NCI-H2029 (cell line): ENCODE measurements at regions not wholly inside any gene's neighbourhood (a gene's known extent, or its start where the extent isn't known, plus 50 kb on each side); places are given as distances from the start of the nearest gene placed in this dataset.
"Not testable (repeated sequence)": the region's sequence is repeated elsewhere in the genome, so short reads cannot be mapped to it uniquely, and the experiment has no call there.

ENCODE experiments used
- DNase-seq: peaks from one replicate; lab custom pipeline; 2025; lab: John Stamatoyannopoulos, UW

DNA sequence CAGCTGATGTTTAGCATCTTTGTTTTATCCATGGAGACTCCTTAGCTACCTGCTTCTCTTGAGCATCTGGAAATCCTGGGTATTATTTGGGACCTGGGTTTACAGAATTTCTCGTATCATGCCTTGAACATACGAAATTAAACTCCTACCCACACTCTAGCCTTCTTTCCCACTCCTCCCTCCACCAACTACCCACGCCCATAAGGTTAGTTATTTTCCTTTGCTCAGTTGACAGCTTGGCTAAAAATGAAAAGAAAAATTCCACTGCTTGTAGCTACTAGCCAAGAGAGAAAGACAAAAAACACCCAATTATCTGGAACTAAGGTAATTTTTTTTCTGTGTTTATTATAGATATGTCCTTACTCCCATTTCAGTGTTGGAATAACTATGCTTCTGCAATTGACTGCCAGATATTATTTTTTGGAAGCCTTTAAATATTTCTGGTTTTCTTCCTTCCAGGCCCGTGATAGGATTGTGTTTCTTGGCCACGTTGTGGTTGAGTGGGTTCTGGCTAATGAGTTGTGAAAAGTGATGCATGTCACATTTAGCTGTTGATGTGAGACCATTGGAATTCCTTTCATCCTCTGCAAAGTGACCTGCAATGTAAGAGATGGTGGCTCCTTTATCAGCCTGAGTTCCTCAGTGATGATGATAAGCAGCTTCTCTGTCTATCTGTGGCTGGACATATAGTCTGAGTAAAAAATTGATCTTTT lies 308.1 kb downstream of the LRRC70 start:
- no peak for DNase-seq

DNA sequence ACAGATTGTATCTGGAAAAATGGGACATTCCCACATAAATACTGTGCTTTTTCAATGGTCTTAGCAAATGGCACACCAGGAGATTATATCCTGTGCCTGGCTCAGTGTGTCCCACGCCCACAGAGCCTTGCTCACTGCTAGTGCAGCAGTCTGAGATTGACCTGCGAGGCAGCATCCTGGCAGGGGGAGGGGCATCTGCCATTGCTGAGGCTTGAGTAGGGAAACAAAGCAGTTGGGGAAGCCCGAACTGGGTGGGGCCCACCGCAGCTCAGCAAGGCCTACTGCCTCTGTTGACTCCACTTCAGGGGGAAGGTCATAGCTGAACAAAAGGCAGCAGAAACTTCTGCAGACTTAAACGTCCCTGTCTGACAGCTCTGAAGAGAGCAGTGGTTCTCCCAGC lies 258.7 kb downstream of the LRRC70 start:
- DNase-seq: not testable (repeated sequence)

DNA sequence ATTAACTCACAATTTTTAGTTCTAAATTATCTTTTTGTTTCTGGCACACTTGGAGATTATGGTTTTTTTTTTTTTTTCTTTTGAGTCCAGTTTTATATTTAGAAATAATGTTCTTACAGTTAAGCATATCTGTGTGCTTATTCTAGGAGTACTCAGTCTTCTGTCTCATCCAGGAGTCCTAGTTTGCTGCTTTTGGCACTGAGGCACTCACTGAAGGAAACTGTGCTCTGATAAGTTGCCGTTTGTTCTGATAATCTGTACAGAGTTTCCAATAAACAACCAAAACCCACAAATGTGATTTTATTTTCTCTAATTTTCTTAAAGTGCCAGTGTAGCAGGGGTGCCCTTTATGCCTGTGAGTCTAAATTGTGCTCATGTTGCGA lies 251.0 kb downstream of the LRRC70 start:
- no peak for DNase-seq

DNA sequence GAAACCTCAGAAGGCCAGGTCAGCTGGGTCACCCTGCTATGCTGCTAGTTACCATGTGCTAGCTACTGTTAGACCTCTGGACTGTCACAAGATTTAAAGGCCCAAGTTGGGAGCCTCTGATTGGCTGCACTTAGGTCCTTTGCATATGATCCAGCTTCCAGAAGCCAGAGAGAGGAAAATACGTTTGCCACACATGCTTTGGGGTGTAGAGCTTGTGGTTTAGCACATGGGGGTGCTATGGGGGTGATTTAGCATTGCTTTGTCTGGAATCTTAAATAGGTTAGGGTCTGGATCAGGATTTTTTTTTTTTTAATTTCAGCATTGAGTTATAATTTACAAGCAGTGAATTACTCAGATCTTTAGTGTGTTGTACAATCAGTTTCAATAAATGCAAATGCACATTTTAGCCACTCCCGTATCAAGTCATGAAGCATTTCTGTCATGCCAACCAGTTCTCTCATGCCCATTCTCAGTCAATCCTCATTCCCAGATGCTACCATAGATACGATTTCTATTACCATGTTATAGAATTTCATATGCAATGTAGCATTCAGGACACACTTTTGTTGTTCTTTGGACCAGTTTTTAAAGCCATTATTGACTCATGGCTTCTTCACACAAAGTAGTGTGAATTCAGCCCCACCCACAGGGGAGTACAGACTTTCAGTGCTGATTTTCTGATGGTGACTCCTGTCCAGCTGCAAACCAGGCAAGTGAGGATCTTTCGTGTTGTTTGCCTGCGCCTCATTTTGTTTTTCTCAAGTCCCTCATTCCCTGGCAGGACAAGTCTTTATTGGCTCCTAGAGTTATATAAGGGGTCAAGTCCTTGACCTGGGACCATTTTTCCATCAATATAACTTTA lies 250.4 kb downstream of the LRRC70 start:
- DNase-seq: no peak

DNA sequence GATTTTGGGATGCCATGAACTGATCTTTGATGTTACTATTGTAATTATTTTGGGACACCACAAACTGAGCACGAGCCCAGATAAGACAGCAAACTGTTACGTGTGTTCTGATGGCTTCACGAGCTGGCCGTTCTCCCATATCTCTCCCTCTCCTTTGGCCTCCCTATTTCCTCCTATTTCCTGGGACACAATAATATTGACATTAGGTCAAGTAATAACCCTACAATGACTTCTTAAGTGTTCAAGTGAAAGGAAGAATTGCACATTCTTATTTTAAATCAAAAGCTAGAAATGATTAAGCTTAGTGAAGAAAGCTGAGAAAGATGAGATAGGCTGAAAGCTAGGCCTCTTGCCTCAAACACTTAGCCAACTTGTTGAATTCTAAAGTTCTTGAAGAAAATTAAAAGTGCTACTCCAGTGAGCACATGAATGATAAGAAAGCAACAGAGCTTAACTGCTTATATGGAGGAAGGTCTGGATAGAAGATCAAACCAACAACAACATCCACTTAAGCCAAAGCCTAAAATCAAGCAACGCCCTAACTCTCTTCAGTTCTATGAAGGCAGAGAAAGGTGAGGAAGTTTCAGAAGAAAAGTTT lies 247.1 kb downstream of the LRRC70 start:
- no peak for DNase-seq

DNA sequence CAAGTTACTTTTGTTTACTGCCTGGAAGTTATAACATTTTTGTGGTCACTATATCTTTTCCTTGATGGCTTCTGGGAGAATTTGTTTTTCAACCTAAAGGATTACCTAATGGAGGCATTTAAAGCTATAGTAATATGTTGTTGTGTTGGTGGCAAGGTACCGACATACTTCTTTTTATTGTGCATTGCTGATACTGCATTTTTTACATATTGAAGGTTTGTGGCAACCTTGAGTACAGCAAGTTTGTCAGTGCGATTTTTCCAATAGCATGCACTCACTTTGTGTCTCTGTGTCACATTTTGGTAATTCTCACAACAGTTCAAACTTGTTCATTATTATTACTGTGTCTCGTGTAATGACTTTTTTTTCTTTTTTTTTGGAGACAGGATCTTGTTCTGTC lies 246.3 kb downstream of the LRRC70 start:
- DNase-seq: no peak

DNA sequence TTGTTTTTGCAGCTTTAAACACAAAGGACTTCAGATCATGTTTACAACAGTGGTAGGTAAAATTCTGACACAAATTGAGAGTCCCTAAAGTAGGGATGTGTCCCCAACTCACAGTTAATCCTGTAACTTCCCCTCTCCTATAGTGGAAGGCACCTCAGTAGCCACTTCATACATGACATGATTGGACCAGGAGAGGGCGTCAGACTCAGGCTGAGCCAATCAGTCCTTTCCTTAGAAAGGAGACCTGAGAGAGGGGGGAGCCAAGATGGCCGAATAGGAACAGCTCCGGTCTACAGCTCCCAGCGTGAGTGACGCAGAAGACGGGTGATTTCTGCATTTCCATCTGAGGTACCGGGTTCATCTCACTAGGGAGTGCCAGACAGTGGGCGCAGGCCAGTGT lies 238.4 kb downstream of the LRRC70 start:
- DNase-seq: not testable (repeated sequence)

DNA sequence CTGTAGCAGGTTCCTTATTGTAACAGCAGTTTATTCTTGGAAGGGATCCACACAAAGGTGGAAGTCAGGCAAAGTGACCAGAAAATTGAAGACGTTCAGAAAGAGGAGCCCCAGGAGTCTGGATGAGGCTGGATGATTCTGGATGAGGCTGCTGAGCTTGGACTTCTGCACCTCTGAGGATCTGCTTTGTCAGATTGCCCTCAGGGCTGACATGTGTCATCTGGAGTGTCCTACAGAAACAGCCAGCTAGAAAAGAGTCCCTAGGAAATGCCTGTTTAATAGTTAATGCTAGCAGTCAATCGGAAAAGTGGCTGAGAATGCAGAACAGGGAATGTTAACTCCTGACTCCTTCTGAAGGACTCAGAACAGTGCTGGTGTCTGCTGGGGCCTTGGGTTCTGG lies 236.4 kb downstream of the LRRC70 start:
- DNase-seq: no peak

DNA sequence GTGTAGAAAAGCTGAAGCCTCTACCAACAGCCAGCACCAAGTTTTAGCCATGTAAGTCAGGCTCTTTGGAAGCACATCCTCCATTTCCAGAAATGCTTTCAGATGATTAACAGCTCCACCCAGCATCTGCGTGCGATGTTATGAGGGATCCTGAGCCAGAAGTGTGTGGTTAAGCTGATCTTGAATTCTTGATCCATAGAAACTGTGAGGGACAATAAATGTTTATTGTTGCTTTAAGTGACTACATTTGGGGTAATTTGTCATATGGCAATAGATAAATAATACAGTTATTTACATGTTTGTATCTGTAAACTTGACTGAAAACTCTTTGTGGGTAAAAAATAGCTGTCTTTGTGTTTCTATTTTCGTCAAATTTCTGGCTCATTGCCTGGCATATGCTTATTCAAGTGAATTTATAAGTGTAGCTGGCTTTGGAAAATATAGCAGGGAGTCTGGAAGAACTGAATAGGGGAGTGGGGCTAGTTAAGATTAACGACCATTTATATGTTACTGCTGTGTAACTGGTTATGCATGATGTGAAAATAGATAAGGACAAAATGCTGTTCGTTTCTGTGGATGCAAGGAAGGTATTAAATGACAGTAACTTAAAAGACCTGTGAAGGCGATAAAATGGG lies 234.1 kb downstream of the LRRC70 start:
- no peak for DNase-seq

DNA sequence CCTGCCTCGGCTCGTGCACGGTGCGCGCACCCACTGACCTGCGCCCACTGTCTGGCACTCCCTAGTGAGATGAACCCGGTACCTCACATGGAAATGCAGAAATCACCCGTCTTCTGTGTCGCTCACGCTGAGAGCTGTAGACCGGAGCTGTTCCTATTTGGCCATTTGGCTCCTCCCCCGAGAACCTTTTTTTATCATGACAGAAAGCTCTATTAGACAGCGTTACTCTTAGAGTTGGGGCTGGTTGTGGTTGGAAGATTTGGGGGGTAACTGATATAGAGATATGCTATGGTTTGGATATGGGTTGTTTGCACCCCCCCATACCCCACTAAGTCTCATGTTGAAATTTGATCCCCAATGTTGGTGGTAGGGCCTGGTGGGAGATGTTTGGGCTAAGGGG lies 226.2 kb downstream of the LRRC70 start:
- DNase-seq: not testable (repeated sequence)

DNA sequence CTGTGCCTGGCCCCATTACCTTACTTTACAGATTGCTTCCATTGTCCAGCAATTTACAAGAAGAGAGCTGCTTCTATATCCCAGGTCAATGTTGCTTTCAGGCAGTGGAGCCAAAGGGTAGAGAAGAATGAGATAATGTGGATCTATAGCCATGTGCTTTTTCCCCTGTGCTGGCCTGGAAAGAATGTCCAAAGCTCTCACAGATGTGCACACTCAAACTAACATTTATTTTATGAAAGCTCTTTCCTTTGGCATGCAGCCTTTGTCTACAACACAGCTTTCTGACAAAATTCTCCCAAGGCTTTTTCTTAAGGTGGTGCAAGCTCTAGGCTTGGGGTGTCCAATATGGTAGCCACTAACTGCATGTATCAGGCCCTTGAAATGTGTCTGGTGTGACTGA lies 217.3 kb downstream of the LRRC70 start:
- DNase-seq: no peak

DNA sequence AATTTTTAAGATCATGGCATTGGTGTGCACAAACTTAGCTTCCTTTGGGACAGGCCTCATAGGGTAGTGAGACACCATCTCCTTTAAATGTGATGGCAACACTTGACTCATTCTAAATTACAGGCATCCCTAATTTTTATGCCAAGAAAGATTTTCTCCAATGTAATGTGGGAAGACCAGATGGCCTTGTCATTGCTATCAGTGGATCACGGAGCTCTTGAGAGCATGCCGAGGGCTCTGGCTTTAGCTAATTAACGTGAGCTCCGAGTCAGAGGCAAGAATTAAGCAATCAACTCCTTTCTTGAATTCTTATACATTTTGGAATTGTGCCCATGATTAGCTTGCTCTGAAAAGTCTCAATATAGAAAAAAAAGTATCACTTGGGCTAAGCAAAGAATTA lies 215.8 kb downstream of the LRRC70 start:
- DNase-seq: no peak

DNA sequence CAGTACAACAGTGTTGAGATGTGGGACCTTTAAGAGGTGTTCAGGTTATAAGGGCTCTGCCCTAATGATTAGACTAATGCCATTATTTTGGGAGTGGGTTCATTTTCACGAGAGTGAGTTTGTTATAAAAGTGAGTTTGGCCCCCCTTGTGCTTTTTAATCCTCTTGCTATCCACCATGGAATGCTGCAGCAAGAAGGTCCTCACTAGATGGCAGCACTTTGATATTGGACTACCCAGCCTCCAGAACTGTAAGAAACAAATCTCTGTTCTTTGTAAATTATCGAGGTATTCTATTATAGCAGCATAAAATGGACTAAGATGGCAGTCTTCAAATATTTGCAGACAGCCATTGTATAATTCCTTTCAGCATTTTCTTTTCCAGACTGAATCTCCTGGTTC lies 212.4 kb downstream of the LRRC70 start:
- no peak for DNase-seq

DNA sequence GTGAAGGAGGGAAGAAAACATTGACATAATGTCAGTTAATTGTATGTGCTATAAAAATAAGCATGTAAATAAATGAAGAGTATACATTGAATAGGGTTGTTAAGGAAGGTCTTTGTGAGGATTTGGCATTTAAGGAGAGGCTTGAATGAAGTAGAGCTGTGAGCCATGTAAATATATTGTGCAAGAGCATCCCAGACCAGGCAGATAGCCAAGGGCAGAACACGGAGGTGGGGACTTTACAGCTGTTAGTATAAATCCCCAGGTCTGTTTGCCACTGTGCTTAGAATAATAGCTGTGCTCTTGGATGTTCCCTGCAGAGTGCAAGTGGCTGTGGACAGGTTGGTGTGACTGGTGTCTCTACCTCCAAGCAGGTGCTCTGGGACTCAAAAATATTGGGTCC lies 211.7 kb downstream of the LRRC70 start:
- peak; percentile 85 for DNase-seq

DNA sequence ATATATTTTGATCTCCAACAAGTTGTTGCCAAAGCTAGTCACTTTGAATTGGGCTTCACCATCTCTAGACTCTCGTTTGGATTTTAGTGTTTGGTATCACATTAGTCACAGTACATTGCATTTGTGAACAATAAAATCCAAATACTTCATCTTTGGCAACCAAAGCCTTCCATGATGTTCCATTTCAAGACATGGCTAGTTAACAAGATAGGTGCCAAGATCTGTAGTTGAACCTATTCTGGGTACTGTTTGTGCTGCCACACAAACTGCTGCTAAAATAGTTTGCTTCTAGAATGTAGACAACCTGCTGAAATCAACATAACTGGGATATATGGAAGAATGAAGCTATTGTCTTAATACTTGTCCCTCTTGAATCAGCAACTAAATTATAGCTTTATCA lies 207.5 kb downstream of the LRRC70 start:
- peak; percentile 12 for DNase-seq

DNA sequence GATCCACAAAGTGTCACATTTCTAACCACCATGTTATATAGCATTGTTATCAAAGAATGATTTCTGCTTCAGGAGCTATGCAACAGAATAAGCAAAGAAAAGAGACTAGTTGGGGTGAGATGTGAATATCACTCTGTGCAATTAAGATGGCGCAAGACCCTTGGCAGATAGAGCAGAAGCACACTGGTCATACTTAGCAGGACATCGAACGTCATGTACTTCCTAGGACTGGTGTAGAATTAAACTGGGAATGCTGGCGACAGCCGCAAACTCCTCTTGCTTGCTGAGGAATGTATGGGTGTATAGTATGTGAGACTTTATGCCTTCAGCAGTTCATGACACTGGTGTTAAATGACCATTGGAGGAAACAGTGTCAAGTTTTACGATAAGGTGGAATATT lies 207.0 kb downstream of the LRRC70 start:
- no peak for DNase-seq

DNA sequence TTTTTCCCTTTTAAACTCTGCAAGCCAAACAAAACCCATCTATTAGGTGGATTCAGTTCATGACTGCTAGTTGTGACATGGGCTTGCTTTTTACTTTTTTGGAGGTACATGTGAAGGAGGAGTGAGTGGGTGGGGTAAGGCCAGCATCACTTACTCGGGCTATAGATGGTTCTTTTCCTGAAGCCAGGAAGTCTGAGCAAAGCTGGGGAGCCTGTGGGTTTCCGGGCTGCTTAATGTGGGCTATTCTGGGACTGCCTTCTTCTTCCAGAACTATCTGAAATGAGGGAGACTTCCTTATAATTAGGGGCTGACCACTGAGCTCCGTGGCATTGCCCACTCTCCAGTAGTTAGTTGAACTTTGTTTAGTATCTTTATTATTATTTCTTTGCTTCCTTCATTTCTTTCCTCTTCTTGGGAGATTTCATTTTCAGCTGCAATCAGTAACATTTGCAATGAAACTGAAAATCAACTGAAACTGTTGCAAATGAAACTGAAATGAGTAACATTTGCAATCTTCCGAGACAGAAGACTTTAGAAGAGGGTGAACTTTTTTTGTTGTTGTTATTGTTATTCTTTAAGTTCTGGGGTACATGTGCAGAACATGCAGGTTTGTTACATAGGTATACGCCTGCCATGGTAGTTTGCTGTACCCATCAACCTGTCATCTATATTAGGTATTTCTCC lies 204.9 kb downstream of the LRRC70 start:
- no peak for DNase-seq

DNA sequence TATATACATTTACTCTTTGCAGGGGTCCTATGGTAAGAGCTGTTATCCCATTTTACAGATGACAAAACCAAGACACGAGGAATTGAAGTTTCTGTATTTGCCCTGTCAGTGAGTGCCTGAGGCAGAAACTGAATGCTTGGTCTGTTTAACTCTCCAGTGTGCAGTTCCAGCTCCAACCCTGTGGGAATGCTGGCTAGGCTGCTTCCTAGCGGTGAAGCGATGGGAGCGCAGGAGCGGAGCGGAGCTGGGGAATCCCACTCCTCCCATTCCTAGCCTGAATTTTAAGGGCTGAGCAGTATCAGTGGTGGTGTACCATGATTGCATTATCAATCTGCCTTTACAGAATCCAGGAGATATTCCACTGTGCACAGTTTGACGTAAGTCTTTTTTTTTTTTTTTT lies 202.3 kb downstream of the LRRC70 start:
- no peak for DNase-seq

DNA sequence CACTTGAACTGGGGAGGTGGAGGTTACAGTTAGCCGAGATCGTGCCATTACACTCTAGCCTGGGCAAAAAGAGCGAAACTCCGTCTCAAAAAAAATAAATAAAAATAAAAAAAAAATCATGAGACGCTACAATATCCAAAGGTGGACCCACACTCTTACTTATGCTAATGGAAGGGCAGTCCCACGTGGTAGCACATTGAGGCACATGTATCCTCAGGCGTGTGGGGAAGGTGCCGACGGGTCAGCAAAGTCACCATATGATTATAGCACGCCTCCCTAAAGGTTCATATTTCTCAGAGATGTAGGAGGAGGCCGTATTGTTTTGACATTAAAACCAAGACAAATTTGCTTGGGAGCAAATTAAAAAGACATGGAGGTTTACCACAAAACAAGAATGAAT lies 201.6 kb downstream of the LRRC70 start:
- DNase-seq: no peak

DNA sequence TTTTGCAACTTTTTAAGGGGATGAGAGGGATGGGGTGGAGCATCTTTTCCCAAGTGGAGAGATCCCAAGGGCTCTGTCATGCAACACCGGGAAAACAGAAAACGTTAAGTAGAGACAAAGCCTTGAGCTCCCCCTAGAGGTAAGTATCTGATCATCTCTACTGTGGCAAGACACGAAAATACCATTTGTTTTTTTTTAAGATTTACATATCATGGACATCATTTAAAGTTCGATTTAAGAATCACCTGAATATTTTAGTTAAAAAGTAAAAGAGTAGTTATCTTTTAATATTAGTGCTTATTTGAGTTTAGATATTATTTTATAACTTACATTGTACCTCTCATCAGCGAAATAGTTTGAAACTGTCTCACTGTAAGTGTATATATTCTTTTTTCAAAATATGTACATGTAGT lies 200.4 kb downstream of the LRRC70 start:
- DNase-seq: peak; percentile 54

DNA sequence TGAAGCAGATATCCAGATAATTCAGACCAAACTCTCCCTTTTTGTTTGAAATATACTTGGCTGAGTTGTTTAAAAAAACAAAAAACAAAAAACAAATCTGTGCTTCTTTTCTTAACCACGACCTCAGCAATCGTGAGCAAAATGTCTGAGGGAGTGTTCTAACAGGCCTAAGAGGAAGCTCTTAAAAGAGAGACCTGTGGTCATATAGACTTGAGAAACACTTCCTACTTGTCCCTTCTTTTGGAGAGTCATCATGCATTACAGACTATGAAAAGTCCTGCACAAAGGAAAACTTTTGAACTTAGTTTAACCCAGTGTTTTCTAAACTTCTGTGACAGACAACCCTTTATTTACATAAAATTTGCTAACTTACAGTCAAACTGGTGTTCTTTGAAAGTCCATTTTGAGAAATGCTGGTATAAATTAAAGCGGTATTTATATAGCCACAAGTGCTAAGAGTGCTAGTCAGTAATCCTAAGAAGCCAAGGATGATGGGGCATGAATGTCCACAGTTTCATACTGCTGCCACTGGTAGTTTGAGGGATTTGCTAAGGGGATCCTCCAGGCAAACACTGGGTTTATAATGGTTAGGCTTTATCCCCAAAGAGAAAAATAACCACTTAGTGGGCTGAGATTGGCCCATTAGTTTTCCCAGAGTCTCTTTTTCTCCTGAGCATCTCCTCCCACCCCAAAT lies 199.8 kb downstream of the LRRC70 start:
- no peak for DNase-seq
